ENCODE measurements at regions not wholly inside any gene's neighbourhood (a gene's known extent, or its start where the extent isn't known, plus 50 kb on each side); places are given as distances from the start of the nearest gene placed in this dataset.
A peak's percentile ranks its signal among the peaks of the same experiment; 100 is the strongest.

GRCh38 chr13:90585392-90585791 is 762.1 kb upstream of the MIR17HG start:
- no peaks in the 10 kb centered on the region for H3K9me3 ChIP-seq (replicated peaks; ENCODE audit: control insufficient read depth, insufficient read depth, low read depth, low read length)
- no peak overlapping the region for H3K4me2 ChIP-seq (ENCODE audit: insufficient read depth, low read length)
- POLR2A ChIA-PET = no interaction called here
- DNase-seq (ENCODE audit: extremely low read depth in 1 of 4, low spot score in 3 of 4) (no peak), ATAC-seq (no peak), FAIRE-seq (no peak)
- H3K4me1 ChIP-seq (replicated peaks in 1 of 2; ENCODE audit: control insufficient read depth in 2 of 2, insufficient read depth in 2 of 2, low read length in 2 of 2) = no peaks in the 10 kb centered on the region
- H3K9me1 ChIP-seq (ENCODE audit: control insufficient read depth, insufficient read depth, low read length) = no peaks in the 10 kb centered on the region
- no peaks in the 10 kb centered on the region for H4K20me1 ChIP-seq (replicated peaks; ENCODE audit: control insufficient read depth, insufficient read depth, low read length)
- intact Hi-C loops (cut with micrococcal nuclease) = no loop called here
- CTCF ChIA-PET (ENCODE audit: low intra/inter-chr PET ratio) = interaction anchor here (0.7 kb wide), 1 partner anchor 786 kb away, joined by 3 read pairs; no protein-coding TSS in a partner anchor
- no TSS peak for BruUV-seq (replicated peaks)
- H3K79me2 ChIP-seq (ENCODE audit: control insufficient read depth, insufficient read depth, low read length) = no peaks in the 10 kb centered on the region
- 2% methylated on average over 1 of the region's 1 CpG for WGBS (ENCODE audit: insufficient coverage, low coverage, missing lambda C conversion rate)
- no peak overlapping the region for H2AFZ ChIP-seq (ENCODE audit: low read depth, low read length)
- in situ Hi-C loops (cut with MboI) = no loop called here
- no peak overlapping the region for H3K9ac ChIP-seq (ENCODE audit: insufficient read depth in 1 of 2, low read depth in 2 of 2, low read length in 2 of 2)
- no peaks in the 10 kb centered on the region for H3K27me3 ChIP-seq (ENCODE audit: control insufficient read depth in 2 of 2, insufficient read depth in 2 of 2, low read length in 2 of 2)
- TF ChIP-seq MCM3 (IDR thresholded peaks at IDR 0.05) = 0 out of 2 replicates have a peak, but pooled peaks have one; percentile 31
- TF ChIP-seq POLR2H (tag; IDR thresholded peaks at IDR 0.05; ENCODE audit: low read depth) = 0 out of 2 replicates have a peak, but pooled peaks have one; percentile 35
- TF ChIP-seq ATF4 (CRISPR knock-in tag; IDR thresholded peaks at IDR 0.05) = no peak
- TF ChIP-seq ZNF395 (CRISPR knock-in tag; IDR thresholded peaks at IDR 0.05) = no peak
- H3K36me3 ChIP-seq (ENCODE audit: control insufficient read depth, insufficient read depth, low read length) = no peaks in the 10 kb centered on the region
- H3K4me3 ChIP-seq = no peak overlapping the region
- H3K27ac ChIP-seq (ENCODE audit: extremely low read depth, low read depth, low read length) = no peak overlapping the region

All from K562 (cell line).